ENCODE measurements at regions not wholly inside any gene's neighbourhood (a gene's known extent, or its start where the extent isn't known, plus 50 kb on each side); places are given as distances from the start of the nearest gene placed in this dataset.
"Not testable (repeated sequence)": the region's sequence is repeated elsewhere in the genome, so short reads cannot be mapped to it uniquely, and the experiment has no call there.

DNA sequence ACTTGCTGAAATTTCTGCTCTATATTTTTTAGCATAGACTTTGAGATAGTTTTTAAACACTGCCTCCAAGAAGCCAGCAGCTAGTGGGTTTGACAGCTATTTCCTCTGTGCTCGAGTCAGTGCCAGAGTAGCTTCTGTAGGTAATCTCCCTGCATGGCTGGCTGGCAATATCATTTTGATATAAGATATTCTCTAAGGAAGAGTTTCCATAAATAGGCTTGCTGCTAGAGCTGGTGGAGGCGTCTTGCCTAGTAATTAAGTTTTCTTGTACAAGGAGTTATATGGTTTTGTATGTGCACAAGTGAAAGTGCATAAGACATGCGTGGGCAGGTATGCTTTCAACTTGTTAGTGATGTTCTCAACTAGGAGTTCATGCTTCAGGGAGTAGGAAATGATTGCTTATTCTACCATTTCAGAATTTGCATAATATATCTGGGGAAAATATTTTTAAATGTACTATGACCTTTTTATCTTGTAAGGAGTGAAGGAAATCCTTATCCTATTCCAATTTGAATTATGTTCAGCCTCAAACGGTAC, 74.1 kb upstream of the CCL21 start:
- DNase-seq = no peak

DNA sequence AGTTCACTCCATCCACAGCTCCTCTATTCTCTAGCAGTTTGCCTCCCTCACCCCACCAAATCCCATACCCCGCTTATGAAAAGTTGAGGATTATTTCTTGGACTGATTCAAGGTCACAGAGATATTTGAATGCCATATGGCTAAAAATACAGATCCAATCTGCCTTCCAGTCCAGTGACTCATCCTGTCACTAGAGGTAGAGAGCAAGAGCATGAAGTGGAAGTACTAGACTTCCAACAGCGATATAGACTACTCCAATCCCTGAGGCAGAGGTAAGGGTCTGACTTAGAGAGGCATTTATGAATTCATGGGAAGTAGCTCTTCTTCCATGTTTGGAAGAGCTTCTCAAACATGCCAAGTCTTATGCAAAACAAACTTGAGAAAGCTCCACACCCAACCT, 72.4 kb upstream of the CCL21 start:
- DNase-seq = no peak

DNA sequence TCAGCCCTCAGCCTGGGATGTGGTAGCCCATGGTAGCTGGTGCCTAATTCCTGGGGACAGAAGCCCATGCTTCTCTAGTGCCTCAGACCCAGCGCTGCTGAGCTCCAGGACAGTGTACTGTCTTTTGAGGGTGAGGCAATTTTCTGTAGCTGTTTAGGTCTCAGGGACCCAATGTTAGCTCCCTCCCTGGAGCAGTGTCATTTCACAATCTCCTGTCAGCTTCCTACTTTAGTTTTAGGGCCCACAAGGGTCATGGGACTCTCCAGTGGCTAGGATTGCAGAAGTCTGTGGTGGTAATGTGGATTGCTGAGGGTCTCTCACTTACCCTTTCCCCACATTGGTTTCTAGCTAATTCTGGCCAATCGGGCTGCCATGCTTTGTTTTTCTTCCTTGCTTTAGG, 67.7 kb upstream of the CCL21 start:
- DNase-seq = no peak

DNA sequence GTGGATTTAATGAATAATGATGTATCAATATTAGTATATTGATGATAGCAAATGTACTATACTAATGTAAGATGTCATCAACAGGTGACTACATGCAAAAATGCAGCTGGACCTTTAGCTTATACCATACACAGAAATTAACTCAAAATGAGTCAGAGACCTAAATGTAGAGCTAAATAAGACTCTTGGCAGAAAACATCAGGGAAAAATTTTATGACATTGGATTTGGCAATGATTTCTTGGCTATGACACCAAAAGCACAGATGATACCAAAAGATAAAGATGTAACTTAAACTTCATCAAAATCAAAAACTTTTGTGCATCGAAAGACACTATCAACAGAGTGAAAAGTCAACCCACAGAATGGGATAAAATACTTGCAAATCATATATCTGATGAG, 64.0 kb upstream of the CCL21 start:
- DNase-seq = no peak

DNA sequence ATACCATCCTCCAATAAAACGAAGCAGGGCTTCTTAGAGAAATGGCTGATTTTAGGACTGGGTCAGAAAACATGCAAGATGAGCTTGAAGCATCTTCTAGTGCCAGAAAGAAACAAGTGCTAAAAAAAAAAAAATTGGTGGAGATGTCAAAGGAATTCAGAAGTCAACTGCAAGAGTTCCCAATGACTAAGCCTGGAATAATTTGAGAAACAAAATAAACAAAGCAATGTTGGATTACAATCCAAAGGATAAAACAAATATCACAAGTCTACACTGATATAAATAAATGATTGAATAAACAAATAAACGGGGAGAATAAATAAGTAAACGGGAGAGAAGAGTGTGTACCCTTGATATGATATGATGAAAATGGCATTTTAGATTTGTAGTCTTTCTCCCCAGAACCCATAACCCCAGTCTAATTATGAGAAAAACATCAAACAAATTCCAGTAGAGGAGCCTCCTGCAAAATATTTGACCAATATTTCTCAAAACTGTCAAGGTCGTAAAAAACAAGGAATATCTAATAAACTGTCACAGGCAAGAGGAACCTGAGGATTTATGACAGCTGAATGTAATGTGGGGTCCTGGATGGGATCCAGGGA, 63.5 kb upstream of the CCL21 start:
- no peak for DNase-seq

DNA sequence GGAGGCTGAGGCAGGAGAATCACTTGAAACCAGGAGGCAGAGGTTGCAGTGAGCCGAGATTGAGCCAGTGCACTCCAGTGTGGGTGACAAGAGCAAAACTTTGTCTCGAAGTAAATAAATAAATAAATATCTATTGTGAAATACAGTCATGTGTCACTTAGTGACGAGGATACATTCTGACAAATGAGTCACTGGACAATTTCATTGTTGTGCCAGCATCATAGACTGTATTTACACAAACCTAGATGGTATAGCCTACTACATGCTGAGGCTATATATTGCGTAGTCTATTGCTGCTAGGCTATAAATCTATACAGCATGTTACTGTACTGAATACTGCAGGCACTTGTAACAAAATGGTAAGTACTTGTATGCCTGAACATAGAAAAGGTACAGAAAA, 61.1 kb upstream of the CCL21 start:
- DNase-seq = no peak

DNA sequence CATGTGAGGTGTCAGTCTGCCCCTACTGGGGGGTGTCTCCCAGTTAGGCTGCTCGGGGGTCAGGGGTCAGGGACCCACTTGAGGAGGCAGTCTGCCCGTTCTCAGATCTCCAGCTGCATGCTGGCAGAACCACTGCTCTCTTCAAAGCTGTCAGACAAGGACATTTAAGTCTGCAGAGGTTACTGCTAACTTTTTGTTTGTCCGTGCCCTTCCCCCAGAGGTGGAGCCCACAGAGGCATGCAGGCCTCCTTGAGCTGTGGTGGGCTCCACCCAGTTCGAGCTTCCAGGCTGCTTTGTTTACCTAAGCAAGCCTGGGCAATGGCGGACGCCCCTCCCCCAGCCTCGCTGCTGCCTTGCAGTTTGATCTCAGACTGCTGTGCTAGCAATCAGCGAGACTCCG, 57.2 kb upstream of the CCL21 start:
- DNase-seq = not testable (repeated sequence)

DNA sequence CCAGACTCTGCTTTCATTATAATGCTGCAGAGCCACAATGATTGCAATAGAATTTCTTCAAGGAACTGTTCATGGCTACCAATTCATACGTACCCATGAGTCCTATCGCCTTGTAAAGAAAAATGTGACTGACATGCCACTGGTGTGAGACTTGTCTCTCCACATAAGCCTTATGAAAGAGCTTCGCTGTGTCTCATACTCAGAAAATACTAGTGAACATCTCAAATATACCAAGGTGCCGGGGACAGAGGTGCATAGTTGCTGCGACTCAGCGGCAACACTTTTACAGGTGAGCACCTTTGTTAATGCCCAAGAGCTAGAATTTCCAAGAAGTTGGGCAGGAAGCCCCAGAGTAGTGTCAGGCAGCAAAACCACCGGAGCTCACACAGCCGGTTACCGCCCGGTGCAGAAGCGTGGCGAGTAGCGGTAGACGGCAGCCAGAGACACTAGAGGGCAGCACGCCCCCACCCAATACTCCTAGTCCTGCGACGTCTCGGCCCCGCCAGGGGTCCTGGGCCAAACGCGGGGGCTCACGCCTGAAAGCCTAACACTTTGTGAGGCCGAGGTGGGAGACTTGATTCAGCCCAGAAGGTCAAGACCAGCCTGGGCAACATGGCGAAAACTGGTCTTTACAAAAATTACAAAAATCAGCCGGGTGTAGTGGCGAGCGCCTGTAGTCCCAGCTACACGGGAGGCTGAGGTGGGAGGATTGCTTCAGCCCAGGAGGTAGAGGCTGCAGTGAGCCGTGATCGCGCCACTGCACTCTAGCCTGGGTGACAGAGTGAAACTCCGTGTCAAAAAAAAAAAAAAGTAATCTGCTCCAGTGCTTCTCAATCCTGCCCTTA, 50.5 kb upstream of the CCL21 start:
- DNase-seq = peak; percentile 62
